Colonic mucosa (tissue), 4 donors: ENCODE measurements at regions not wholly inside any gene's neighbourhood (a gene's known extent, or its start where the extent isn't known, plus 50 kb on each side); places are given as distances from the start of the nearest gene placed in this dataset.

Experiments used
- DNase-seq: peaks from one replicate; pipeline ENCODE4 v3.0.0-alpha.2; 2020
- H3K27ac ChIP-seq: fragments of 200-600 bp; one replicate; pipeline ENCODE4 v1.8.0; 2021
- H3K27me3 ChIP-seq: fragments of 200-600 bp; one replicate; pipeline ENCODE4 v1.8.0; 2021
- H3K36me3 ChIP-seq: fragments of 200-600 bp; one replicate; pipeline ENCODE4 v1.8.0; 2021
- H3K4me1 ChIP-seq: fragments of 200-600 bp; one replicate; pipeline ENCODE4 v1.8.0; 2021; ENCODE audit warnings: mild to moderate bottlenecking
- H3K4me3 ChIP-seq: fragments of 200-600 bp; one replicate; pipeline ENCODE4 v1.8.0; 2021
- H3K9ac ChIP-seq, 2 donors: one replicate each; pipeline ENCODE4 v1.7.0; 2013; ENCODE audit warnings: control low read depth in 2 of 2, low read depth in 2 of 2, low read length in 2 of 2
- H3K9me3 ChIP-seq: fragments of 200-600 bp; one replicate; pipeline ENCODE4 v1.8.0; 2021
- CTCF ChIP-seq: fragments of 200-600 bp; IDR thresholded peaks from one replicate; pipeline ENCODE4 v1.8.0; 2022; ENCODE audit warnings: antibody characterized with exemption, mild to moderate bottlenecking
- intact Hi-C: fragments of 100-400 bp; cut with DNase I; formaldehyde crosslinking; loops from one replicate; pipeline ENCODE4 v1.14.1; 2022
- donor health status: healthy.
- donor health status: DM: no; HTN: no; CAD: no.
- donor health status: DM: no; HTN: no; CAD: no.

- Histone ChIP-seq H3K9me3 (no peaks in the 10 kb centered on the region), H3K27ac (no peak overlapping the region), H3K9ac (no peak overlapping the region), H3K4me3 (no peak overlapping the region), H3K4me1 (no peaks in the 10 kb centered on the region), H3K27me3 (no peaks in the 10 kb centered on the region), H3K36me3 (no peaks in the 10 kb centered on the region)
- no peak for DNase-seq
- intact Hi-C loops, result no loop called here
- TF ChIP-seq CTCF, result no peak
Measured at GRCh38 chr18:41113885-41114482, 841.0 kb upstream of the PIK3C3 start.

GRCh38 chr18:41099451-41099850 is 855.6 kb upstream of the PIK3C3 start:
- DNase-seq, result no peak
- Histone ChIP-seq H3K4me1 (no peaks in the 10 kb centered on the region), H3K9ac (no peak overlapping the region), H3K4me3 (no peak overlapping the region), H3K36me3 (no peaks in the 10 kb centered on the region), H3K27ac (no peak overlapping the region), H3K27me3 (no peaks in the 10 kb centered on the region), H3K9me3 (no peaks in the 10 kb centered on the region)
- intact Hi-C loops, result no loop called here
- TF ChIP-seq CTCF, result no peak

DNA sequence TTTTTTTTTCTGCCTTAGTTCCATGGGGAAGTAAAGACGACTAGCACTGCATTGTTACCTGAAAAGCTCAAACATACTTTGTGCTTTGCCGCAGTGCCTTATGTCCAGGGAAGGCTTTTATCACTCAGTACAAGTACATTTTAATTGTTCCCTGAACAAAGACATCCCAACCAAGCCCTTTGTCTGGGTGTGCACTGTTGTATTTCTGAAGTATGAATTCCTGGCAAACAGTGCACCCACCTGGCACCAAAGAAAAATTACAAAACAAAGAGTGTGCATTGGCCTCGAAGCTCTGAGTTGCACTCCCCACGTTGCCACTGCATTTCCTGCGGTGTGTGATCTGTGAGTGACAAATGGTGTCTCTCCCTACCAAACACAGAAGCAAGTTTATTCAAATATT is 858.5 kb upstream of the PIK3C3 start:
- no peaks in the 10 kb centered on the region for H3K36me3 ChIP-seq
- DNase-seq, result no peak
- H3K27me3 ChIP-seq, result no peaks in the 10 kb centered on the region
- H3K9ac ChIP-seq, result no peak overlapping the region
- intact Hi-C loops, result no loop called here
- no peaks in the 10 kb centered on the region for H3K4me1 ChIP-seq
- no peaks in the 10 kb centered on the region for H3K9me3 ChIP-seq
- no peak for TF ChIP-seq CTCF
- no peak overlapping the region for H3K27ac ChIP-seq
- H3K4me3 ChIP-seq, result no peak overlapping the region

DNA sequence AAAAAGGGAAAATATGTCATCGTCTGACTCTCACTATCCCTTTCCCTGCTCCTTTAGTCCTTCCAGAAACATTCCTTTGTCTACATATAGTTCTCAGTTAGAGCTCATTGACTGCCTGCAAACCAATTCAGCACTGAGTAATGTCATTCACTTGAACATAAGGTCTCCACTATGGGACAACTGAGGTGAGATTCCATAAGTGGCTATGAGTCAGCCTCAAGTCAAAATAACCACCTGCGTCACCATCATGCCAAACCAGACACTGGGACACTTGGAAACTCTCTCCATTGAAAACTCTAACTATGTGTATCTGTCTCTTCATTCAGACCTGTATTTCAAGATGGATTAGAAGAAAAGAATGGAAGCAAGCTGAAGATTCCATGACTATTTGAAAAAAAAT is 878.0 kb upstream of the PIK3C3 start:
- intact Hi-C loops, result no loop called here
- Histone ChIP-seq H3K9ac (no peak overlapping the region), H3K36me3 (no peaks in the 10 kb centered on the region), H3K9me3 (no peaks in the 10 kb centered on the region), H3K27me3 (no peaks in the 10 kb centered on the region), H3K27ac (no peak overlapping the region), H3K4me3 (no peak overlapping the region), H3K4me1 (no peaks in the 10 kb centered on the region)
- no peak for TF ChIP-seq CTCF
- DNase-seq, result no peak

GRCh38 chr18:41075212-41075611 is 879.8 kb upstream of the PIK3C3 start:
- Histone ChIP-seq H3K9ac (no peak overlapping the region), H3K4me1 (no peaks in the 10 kb centered on the region), H3K27ac (no peak overlapping the region), H3K9me3 (no peaks in the 10 kb centered on the region), H3K4me3 (no peak overlapping the region), H3K36me3 (no peaks in the 10 kb centered on the region), H3K27me3 (no peaks in the 10 kb centered on the region)
- intact Hi-C loops, result no loop called here
- DNase-seq, result no peak
- TF ChIP-seq CTCF, result no peak
